ENCODE measurements at regions not wholly inside any gene's neighbourhood (a gene's known extent, or its start where the extent isn't known, plus 50 kb on each side); places are given as distances from the start of the nearest gene placed in this dataset.

GRCh38 chr5:67672636-67673035 is 476.0 kb upstream of the CD180 start:
- TF ChIP-seq CTCF (IDR thresholded peaks at IDR 0.05; ENCODE audit: low read depth, low read length, missing input control) = no peak
- TF ChIP-seq TAF1 (conservative IDR thresholded peaks at IDR 0.05) = no peak
- no peak for TF ChIP-seq JUND (IDR thresholded peaks at IDR 0.05)
- no peak for TF ChIP-seq NR2F2 (IDR thresholded peaks at IDR 0.05)
- no peak for TF ChIP-seq REST (IDR thresholded peaks at IDR 0.05)
- no peak for TF ChIP-seq RXRA (IDR thresholded peaks at IDR 0.05)
- TF ChIP-seq YY1 (IDR thresholded peaks at IDR 0.05) = no peak
- no peak for TF ChIP-seq RAD21 (IDR thresholded peaks at IDR 0.05)
- TF ChIP-seq, protein P1, sequence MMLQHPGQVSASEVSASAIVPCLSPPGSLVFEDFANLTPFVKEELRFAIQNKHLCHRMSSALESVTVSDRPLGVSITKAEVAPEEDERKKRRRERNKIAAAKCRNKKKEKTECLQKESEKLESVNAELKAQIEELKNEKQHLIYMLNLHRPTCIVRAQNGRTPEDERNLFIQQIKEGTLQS (IDR thresholded peaks at IDR 0.05) = no peak
- no peak for TF ChIP-seq HNF4A (conservative IDR thresholded peaks at IDR 0.05)

Data from liver (tissue), 3 donors.